NCI-H524 (cell line): ENCODE measurements at regions not wholly inside any gene's neighbourhood (a gene's known extent, or its start where the extent isn't known, plus 50 kb on each side); places are given as distances from the start of the nearest gene placed in this dataset.

Source experiments
- DNase-seq, 2 experiments: peaks; one replicate each; lab custom pipeline; 2025; lab: John Stamatoyannopoulos, UW

- DNase-seq: no peak
Observed at GRCh38 chr4:36394352-36394903, 113.0 kb downstream of the DTHD1 start.

GRCh38 chr4:36399762-36400353 lies 118.4 kb downstream of the DTHD1 start:
- DNase-seq: peak in 1 of 2 experiments; percentile 17

- no peak for DNase-seq
Observed at GRCh38 chr4:36402008-36402758, 120.8 kb downstream of the DTHD1 start.

GRCh38 chr4:36411338-36411737 lies 129.9 kb downstream of the DTHD1 start:
- no peak for DNase-seq

- DNase-seq: peak; percentile 18 to 39
Observed at GRCh38 chr4:36414248-36414647, 132.8 kb downstream of the DTHD1 start.

- no peak for DNase-seq
Observed at GRCh38 chr4:36417146-36417545, 135.7 kb downstream of the DTHD1 start.

GRCh38 chr4:36420111-36420679 lies 138.8 kb downstream of the DTHD1 start:
- no peak for DNase-seq

GRCh38 chr4:36422607-36423006 lies 141.2 kb downstream of the DTHD1 start:
- DNase-seq: no peak

GRCh38 chr4:36426741-36427140 lies 145.3 kb downstream of the DTHD1 start:
- DNase-seq: no peak

GRCh38 chr4:36427696-36428095 lies 146.3 kb downstream of the DTHD1 start:
- DNase-seq: no peak

GRCh38 chr4:36432586-36432985 lies 151.2 kb downstream of the DTHD1 start:
- DNase-seq: no peak

- no peak for DNase-seq
Observed at GRCh38 chr4:36439556-36439955, 158.1 kb downstream of the DTHD1 start.

- DNase-seq: no peak
Observed at GRCh38 chr4:36445480-36445879, 164.1 kb downstream of the DTHD1 start.

GRCh38 chr4:36446275-36446674 lies 164.9 kb downstream of the DTHD1 start:
- DNase-seq: no peak

GRCh38 chr4:36461344-36461743 lies 179.9 kb downstream of the DTHD1 start:
- DNase-seq: no peak

GRCh38 chr4:36467670-36468069 lies 186.3 kb downstream of the DTHD1 start:
- no peak for DNase-seq

- no peak for DNase-seq
Observed at GRCh38 chr4:36471903-36472302, 190.5 kb downstream of the DTHD1 start.

- no peak for DNase-seq
Observed at GRCh38 chr4:36476135-36476534, 194.7 kb downstream of the DTHD1 start.

- DNase-seq: no peak
Observed at GRCh38 chr4:36477861-36478260, 196.4 kb downstream of the DTHD1 start.

- DNase-seq: no peak
Observed at GRCh38 chr4:36485885-36486284, 204.5 kb downstream of the DTHD1 start.

- no peak for DNase-seq
Observed at GRCh38 chr4:36489798-36490197, 208.4 kb downstream of the DTHD1 start.

- no peak for DNase-seq
Observed at GRCh38 chr4:36492041-36492440, 210.6 kb downstream of the DTHD1 start.

GRCh38 chr4:36492590-36492989 lies 211.2 kb downstream of the DTHD1 start:
- DNase-seq: no peak
